ENCODE measurements at regions not wholly inside any gene's neighbourhood (a gene's known extent, or its start where the extent isn't known, plus 50 kb on each side); places are given as distances from the start of the nearest gene placed in this dataset.

DNA sequence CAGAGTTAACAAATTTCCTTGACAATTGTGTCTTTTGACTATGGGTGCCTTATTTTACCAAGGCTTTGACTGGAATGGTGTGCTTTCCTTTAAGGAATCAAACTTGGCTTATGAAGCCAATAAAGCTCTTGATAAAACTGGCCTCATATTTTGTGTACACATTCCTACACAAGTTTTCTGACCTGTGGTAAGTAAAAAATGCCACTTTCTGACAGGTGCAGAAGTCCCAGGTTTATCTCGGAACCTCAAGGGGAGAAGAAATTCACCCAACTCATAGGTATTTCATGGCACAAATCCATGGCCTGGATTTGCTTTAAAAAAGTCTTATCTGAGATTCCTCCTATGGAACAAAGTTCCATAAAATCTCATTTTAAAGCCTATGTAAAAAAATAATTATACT is 880.6 kb upstream of the LRATD1 start:
- intact Hi-C loops (cut with micrococcal nuclease): no loop called here
- ATAC-seq (ENCODE audit: low read depth): no peak
- POLR2A ChIA-PET: no interaction called here

DNA sequence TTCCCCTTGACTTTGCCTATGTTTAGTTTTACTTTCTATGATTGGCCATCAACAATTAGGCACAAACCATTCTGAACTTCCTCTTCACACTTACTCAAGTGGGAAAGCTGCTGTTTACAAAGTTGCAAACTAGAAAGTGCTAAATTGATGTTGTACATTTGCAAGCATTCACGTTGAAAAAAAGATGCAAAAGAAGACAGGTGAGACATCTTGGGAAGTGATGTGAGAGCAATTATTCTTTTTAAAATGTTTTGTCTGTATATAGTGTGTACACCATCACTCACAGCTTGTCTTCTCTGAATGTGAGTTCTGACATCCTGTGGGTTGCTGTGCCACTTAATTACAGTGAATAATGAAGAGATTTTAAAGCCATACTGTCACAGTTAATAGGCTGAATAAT is 874.1 kb upstream of the LRATD1 start:
- H3K4me1 Mint-ChIP-seq: no peaks in the 10 kb centered on the region
- no peak for ATAC-seq (ENCODE audit: low read depth)
- Histone ChIP-seq H3K9me3 (ENCODE audit: control extremely low read depth in 1 of 3, control insufficient read depth in 2 of 3, insufficient read depth in 1 of 3, low read length in 2 of 3) (peaks cover 0 to 4% (median 3%) of the 10 kb centered on the region in 3 donors), H3K27ac (ENCODE audit: low read length in 2 of 2) (no peak overlapping the region), H3K9ac (ENCODE audit: low read length) (no peak overlapping the region), H3K4me2 (replicated peaks; ENCODE audit: low read depth, low read length, poor library complexity, severe bottlenecking) (no peak overlapping the region), H4K20me1 (ENCODE audit: control insufficient read depth, insufficient read depth, low read length, poor library complexity, severe bottlenecking) (no peaks in the 10 kb centered on the region), H3K4me3 (ENCODE audit: control extremely low read depth in 1 of 5, extremely low read depth in 1 of 5, insufficient read depth in 1 of 5, low read depth in 2 of 5, low read length in 4 of 5) (no peak overlapping the region), H3K27me3 (replicated peaks in 1 of 4; ENCODE audit: control extremely low read depth in 1 of 4, control insufficient read depth in 3 of 4, insufficient read depth in 4 of 4, low read length in 3 of 4) (no peaks in the 10 kb centered on the region), H3K36me3 (replicated peaks in 1 of 2; ENCODE audit: control extremely low read depth in 1 of 2, control insufficient read depth in 1 of 2, extremely low read depth in 1 of 2, insufficient read depth in 2 of 2, low read length in 1 of 2) (no peaks in the 10 kb centered on the region), H3K4me1 (ENCODE audit: control insufficient read depth in 2 of 2, insufficient read depth in 2 of 2, low read length in 2 of 2) (no peaks in the 10 kb centered on the region), H3K79me2 (ENCODE audit: control insufficient read depth, insufficient read depth, low read length) (no peaks in the 10 kb centered on the region), H2AFZ (ENCODE audit: insufficient read depth, low read depth, low read length, poor library complexity, severe bottlenecking) (no peak overlapping the region)
- no peak for DNase-seq
- H3K27me3 Mint-ChIP-seq: no peaks in the 10 kb centered on the region
- H3K4me3 Mint-ChIP-seq: no peak overlapping the region
- POLR2A ChIA-PET: no interaction called here
- H3K9me3 Mint-ChIP-seq (ENCODE audit: insufficient read depth): peaks cover 2% of the 10 kb centered on the region
- intact Hi-C loops (cut with micrococcal nuclease): no loop called here
- no peak for TF ChIP-seq EZH2 (IDR thresholded peaks at IDR 0.05; ENCODE audit: borderline replicate concordance, insufficient read depth, low read depth, low read length, poor library complexity, severe bottlenecking)
- TF ChIP-seq, protein P1, sequence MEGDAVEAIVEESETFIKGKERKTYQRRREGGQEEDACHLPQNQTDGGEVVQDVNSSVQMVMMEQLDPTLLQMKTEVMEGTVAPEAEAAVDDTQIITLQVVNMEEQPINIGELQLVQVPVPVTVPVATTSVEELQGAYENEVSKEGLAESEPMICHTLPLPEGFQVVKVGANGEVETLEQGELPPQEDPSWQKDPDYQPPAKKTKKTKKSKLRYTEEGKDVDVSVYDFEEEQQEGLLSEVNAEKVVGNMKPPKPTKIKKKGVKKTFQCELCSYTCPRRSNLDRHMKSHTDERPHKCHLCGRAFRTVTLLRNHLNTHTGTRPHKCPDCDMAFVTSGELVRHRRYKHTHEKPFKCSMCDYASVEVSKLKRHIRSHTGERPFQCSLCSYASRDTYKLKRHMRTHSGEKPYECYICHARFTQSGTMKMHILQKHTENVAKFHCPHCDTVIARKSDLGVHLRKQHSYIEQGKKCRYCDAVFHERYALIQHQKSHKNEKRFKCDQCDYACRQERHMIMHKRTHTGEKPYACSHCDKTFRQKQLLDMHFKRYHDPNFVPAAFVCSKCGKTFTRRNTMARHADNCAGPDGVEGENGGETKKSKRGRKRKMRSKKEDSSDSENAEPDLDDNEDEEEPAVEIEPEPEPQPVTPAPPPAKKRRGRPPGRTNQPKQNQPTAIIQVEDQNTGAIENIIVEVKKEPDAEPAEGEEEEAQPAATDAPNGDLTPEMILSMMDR (IDR thresholded peaks at IDR 0.05): no peak
- no CpG with 5 or more reads among the region's 1 CpG for WGBS (ENCODE audit: insufficient coverage)
- CTCF ChIA-PET: no interaction called here
- H3K27ac Mint-ChIP-seq: no peak overlapping the region

More for the DNA sequence above, 880.6 kb upstream of the LRATD1 start:
- no peaks in the 10 kb centered on the region for H3K27me3 Mint-ChIP-seq
- no peak overlapping the region for H2AFZ ChIP-seq (ENCODE audit: insufficient read depth, low read depth, low read length, poor library complexity, severe bottlenecking)
- no peak for TF ChIP-seq EZH2 (IDR thresholded peaks at IDR 0.05; ENCODE audit: borderline replicate concordance, insufficient read depth, low read depth, low read length, poor library complexity, severe bottlenecking)
- TF ChIP-seq, protein P1 (IDR thresholded peaks at IDR 0.05): no peak
- H3K9me3 ChIP-seq (ENCODE audit: control extremely low read depth in 1 of 3, control insufficient read depth in 2 of 3, insufficient read depth in 1 of 3, low read length in 2 of 3): peaks cover 0 to 2% (median 0%) of the 10 kb centered on the region in 3 donors
- H3K79me2 ChIP-seq (ENCODE audit: control insufficient read depth, insufficient read depth, low read length): no peaks in the 10 kb centered on the region
- no peaks in the 10 kb centered on the region for H3K36me3 ChIP-seq (replicated peaks in 1 of 2; ENCODE audit: control extremely low read depth in 1 of 2, control insufficient read depth in 1 of 2, extremely low read depth in 1 of 2, insufficient read depth in 2 of 2, low read length in 1 of 2)
- no peak overlapping the region for H3K4me2 ChIP-seq (replicated peaks; ENCODE audit: low read depth, low read length, poor library complexity, severe bottlenecking)
- H3K4me3 Mint-ChIP-seq: no peak overlapping the region
- no CpG with 5 or more reads among the region's 1 CpG for WGBS (ENCODE audit: insufficient coverage)
- no peaks in the 10 kb centered on the region for H3K4me1 ChIP-seq (ENCODE audit: control insufficient read depth in 2 of 2, insufficient read depth in 2 of 2, low read length in 2 of 2)
- peaks cover 8% of the 10 kb centered on the region for H3K9me3 Mint-ChIP-seq (ENCODE audit: insufficient read depth)
- H3K27ac Mint-ChIP-seq: no peak overlapping the region
- H3K27ac ChIP-seq (ENCODE audit: low read length in 2 of 2): no peak overlapping the region
- H4K20me1 ChIP-seq (ENCODE audit: control insufficient read depth, insufficient read depth, low read length, poor library complexity, severe bottlenecking): no peaks in the 10 kb centered on the region
- H3K4me1 Mint-ChIP-seq: no peaks in the 10 kb centered on the region
- CTCF ChIA-PET: no interaction called here
- no peaks in the 10 kb centered on the region for H3K27me3 ChIP-seq (replicated peaks in 1 of 4; ENCODE audit: control extremely low read depth in 1 of 4, control insufficient read depth in 3 of 4, insufficient read depth in 4 of 4, low read length in 3 of 4)
- no peak for DNase-seq
- no peak overlapping the region for H3K9ac ChIP-seq (ENCODE audit: low read length)
- no peak overlapping the region for H3K4me3 ChIP-seq (ENCODE audit: control extremely low read depth in 1 of 5, extremely low read depth in 1 of 5, insufficient read depth in 1 of 5, low read depth in 2 of 5, low read length in 4 of 5)

All from B cell (primary cell).